Motor neuron (in vitro differentiated cells): ENCODE measurements at regions not wholly inside any gene's neighbourhood (a gene's known extent, or its start where the extent isn't known, plus 50 kb on each side); places are given as distances from the start of the nearest gene placed in this dataset.
"Not testable (repeated sequence)": the region's sequence is repeated elsewhere in the genome, so short reads cannot be mapped to it uniquely, and the experiment has no call there.

Experiments used
- ATAC-seq, 8 experiments: fragments of 200-7000 bp; cut with Tn5 transposase; replicated peaks in 6 of 8; 2 replicates each; pipeline ENCODE4 v1.8.0; 2021; ENCODE audit warnings: mild to moderate bottlenecking in 8 of 8, moderate library complexity in 8 of 8
- H3K27ac ChIP-seq, 2 donors: fragments of 250-450 bp; sonication (Bioruptor Pico); 2 replicates each; pipeline ENCODE4 v1.9.0; 2021; ENCODE audit warnings: antibody characterized with exemption in 2 of 2, mild to moderate bottlenecking in 2 of 2, moderate library complexity in 1 of 2
- H3K4me1 ChIP-seq, 2 donors: fragments of 250-450 bp; sonication (Bioruptor Pico); replicated peaks in 1 of 2; 2 replicates each; pipeline ENCODE4 v1.6.1; 2021; ENCODE audit warnings: antibody characterized with exemption in 2 of 2, mild to moderate bottlenecking in 2 of 2, moderate library complexity in 1 of 2
- H3K4me3 ChIP-seq, 5 donors: fragments of 250-450 bp; sonication (Bioruptor Pico); 2 replicates each; pipeline ENCODE4 v1.9.0; 2021; ENCODE audit warnings: antibody characterized with exemption in 5 of 5, mild to moderate bottlenecking in 5 of 5, moderate library complexity in 4 of 5
- WGBS, 10 experiments: fragments of 450-650 bp; shearing (Covaris generic); methylation state at CpG; one replicate each; pipeline ENCODE4 v1.0.0; 2022; 5-methylcytosine and 5-hydroxymethylcytosine counted together
- in situ Hi-C, 9 experiments: fragments of 400-800 bp; cut with MboI; loops; one replicate each; pipeline ENCODE4 v1.15.0; 2021; ENCODE audit warnings: low sequenced_read_pairs in 9 of 9, low pct_unique_long_range_greater_than_20kb in 2 of 9; ENCODE audit not compliant: unreplicated experiment in 9 of 9

DNA sequence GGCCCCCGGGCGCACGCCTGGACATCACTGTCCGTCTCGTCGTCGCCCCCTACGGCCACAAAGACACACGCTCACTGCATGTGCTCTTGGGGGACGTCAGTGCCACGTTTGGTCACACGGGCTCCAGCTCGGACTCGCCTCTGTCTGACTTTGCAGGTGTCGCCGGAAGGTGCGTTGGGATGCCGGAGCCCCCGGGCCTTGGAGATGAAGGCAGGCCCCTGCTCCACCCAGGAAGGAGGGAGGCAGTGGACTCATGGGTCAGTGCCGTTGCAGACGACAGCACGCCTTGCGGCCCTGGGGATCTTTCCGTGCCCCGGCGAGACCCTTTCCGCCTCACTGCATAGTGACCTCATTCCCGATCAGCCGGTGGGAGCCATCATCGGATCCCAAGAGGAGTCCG is 1414.8 kb upstream of the PCDH10 start:
- H3K4me1 ChIP-seq, in situ Hi-C loops, H3K27ac ChIP-seq, ATAC-seq, H3K4me3 ChIP-seq: not testable (repeated sequence)
- no CpG with 5 or more reads among the region's 31 CpGs for WGBS, 10 experiments

DNA sequence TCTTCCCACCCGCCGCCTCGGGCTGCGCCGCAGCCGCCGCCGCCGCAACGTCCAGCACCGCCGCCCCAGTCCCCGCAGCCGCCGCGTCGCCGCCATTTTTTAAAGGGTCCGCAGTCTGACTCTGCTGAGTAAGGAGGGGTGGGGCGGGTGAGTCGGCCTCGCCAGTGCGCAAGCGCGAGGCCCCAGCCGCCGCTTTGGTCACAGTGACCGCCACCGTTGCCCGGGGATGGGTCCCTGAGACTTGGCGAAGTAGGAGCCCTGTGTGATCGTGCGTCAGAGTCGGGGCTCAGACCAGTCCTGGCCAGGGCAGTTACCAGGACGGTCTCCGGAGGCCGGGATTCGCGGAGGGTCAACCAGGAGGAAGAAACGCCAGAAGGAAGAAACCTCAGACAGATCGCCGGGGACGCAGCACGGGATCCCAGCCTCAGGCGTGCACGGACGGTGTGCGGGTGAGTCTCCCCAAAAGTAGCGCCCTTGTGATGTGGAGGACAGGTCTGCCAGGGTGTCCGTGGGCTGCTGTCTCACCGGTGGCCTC is 1414.2 kb upstream of the PCDH10 start:
- WGBS, 10 experiments = no CpG with 5 or more reads among the region's 51 CpGs
- ATAC-seq, H3K27ac ChIP-seq, H3K4me1 ChIP-seq, H3K4me3 ChIP-seq, in situ Hi-C loops: not testable (repeated sequence)

DNA sequence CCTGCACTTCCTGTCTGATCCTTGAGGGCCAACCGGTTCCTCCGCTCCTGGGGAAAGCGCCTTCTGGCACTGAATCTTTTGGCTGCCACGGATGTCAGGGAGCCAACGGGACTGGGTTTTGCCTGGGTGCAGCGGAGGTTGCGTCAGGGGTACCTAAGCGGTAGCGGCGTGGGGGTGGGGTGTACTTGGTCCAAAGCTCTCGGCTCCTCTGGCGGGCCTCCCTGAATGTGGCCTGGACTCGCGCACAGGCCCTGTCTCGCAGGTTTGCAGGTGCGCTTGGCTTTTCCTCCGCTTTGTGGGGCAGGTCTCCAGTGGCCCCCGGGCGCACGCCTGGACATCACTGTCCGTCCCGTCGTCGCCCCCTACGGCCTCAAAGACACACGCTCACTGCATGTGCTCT is 1410.1 kb upstream of the PCDH10 start:
- H3K4me1 ChIP-seq, ATAC-seq, in situ Hi-C loops, H3K27ac ChIP-seq, H3K4me3 ChIP-seq: not testable (repeated sequence)
- no CpG with 5 or more reads among the region's 26 CpGs for WGBS, 10 experiments

DNA sequence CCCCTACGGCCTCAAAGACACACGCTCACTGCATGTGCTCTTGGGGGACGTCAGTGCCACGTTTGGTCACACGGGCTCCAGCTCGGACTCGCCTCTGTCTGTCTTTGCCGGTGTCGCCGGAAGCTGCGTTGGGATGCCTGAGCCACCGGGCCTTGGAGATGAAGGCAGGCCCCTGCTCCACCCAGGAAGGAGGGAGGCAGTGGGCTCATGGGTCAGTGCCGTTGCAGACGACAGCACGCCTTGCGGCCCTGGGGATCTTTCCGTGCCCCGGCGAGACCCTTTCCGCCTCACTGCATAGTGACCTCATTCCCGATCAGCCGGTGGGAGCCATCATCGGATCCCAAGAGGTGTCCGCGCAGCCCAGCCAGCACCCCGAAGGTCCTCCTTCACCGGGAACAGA is 1407.3 kb upstream of the PCDH10 start:
- H3K4me1 ChIP-seq, ATAC-seq, H3K27ac ChIP-seq, in situ Hi-C loops, H3K4me3 ChIP-seq: not testable (repeated sequence)
- WGBS, 10 experiments = no CpG with 5 or more reads among the region's 27 CpGs

DNA sequence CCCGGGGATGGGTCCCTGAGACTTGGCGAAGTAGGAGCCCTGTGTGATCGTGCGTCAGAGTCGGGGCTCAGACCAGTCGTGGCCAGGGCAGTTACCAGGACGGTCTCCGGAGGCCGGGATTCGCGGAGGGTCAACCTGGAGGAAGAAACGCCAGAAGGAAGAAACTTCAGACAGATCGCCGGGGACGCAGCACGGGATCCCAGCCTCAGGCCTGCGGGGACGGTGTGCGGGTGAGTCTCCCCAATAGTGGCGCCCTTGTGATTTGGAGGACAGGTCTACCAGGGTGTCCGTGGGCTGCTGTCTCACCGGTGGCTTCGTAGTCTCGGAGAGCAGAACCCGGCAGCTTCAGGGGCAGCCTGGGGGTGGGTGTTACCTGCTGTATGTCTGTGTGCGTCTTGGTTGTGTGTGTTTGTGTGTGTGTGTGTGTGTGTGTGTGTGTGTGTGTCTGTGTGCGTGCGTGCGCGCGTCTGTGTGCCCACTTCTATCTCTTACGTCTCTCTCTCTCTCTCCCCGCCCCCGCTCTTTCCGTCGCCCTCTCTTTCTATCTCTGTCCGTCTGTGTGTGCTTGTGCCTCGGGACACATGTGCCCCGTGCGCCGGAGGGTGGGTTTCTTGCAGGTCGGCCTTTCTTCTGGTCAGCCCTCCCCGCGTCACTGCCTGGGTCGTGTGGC is 1406.4 kb upstream of the PCDH10 start:
- in situ Hi-C loops, H3K4me3 ChIP-seq, H3K4me1 ChIP-seq, H3K27ac ChIP-seq, ATAC-seq: not testable (repeated sequence)
- 82 to 100% (median 93%) methylated on average over 3 to 23 of the region's 45 CpGs; no CpG with 5 or more reads in 2 of the 10 experiments for WGBS, 10 experiments

DNA sequence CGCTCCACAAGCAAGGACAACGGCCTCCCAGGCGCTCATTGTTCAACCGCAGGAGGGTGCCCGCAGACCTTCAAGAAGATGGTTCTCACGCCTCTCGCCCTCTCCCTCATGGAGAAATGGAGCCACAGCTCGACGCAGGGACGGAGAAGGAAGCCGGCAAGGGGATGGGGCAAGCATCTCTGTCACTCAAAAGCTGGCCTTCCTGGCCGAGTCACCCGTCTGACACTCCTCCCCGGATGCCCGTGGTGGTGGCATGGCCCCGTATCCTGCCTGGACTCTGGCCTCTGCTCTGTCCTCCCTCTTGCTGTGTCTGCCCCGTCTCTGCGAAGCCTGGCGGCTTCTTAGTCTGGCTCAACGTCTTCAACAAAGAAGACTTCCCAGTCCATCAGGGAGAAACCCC is 1405.7 kb upstream of the PCDH10 start:
- H3K27ac ChIP-seq, in situ Hi-C loops, ATAC-seq, H3K4me3 ChIP-seq, H3K4me1 ChIP-seq: not testable (repeated sequence)
- WGBS, 10 experiments = no CpG with 5 or more reads among the region's 20 CpGs

DNA sequence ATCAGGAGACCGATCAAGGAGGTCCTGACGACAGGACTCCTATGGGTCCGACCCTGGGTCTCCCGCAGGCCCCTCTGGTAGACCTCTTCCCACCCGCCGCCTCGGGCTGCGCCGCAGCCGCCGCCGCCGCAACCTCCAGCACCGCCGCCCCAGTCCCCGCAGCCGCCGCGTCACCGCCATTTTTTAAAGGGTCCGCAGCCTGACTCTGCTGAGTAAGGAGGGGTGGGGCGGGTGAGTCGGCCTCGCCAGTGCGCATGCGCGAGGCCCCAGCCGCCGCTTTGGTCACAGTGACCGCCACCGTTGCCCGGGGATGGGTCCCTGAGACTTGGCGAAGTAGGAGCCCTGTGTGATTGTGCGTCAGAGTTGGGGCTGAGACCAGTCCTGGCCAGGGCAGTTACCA is 1401.9 kb upstream of the PCDH10 start:
- ATAC-seq, H3K4me3 ChIP-seq, in situ Hi-C loops, H3K4me1 ChIP-seq, H3K27ac ChIP-seq: not testable (repeated sequence)
- no CpG with 5 or more reads among the region's 34 CpGs for WGBS, 10 experiments

DNA sequence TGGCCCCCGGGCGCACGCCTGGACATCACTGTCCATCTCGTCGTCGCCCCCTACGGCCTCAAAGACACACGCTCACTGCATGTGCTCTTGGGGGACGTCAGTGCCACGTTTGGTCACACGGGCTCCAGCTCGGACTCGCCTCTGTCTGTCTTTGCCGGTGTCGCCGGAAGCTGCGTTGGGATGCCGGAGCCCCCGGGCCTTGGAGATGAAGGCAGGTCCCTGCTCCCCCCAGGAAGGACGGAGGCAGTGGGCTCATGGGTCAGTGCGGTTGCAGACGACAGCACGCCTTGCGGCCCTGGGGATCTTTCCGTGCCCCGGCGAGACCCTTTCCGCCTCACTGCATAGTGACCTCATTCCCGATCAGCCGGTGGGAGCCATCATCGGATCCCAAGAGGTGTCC is 1399.9 kb upstream of the PCDH10 start:
- H3K4me1 ChIP-seq, in situ Hi-C loops, H3K4me3 ChIP-seq, ATAC-seq, H3K27ac ChIP-seq: not testable (repeated sequence)
- WGBS, 10 experiments = no CpG with 5 or more reads among the region's 31 CpGs

DNA sequence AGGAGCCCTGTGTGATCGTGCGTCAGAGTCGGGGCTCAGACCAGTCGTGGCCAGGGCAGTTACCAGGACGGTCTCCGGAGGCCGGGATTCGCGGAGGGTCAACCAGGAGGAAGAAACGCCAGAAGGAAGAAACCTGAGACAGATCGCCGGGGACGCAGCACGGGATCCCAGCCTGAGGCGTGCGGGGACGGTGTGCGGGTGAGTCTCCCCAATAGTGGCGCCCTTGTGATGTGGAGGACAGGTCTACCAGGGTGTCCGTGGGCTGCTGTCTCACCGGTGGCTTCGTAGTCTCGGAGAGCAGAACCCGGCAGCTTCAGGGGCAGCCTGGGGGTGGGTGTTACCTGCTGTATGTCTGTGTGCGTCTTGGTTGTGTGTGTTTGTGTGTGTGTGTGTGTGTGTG is 1399.1 kb upstream of the PCDH10 start:
- in situ Hi-C loops, H3K4me1 ChIP-seq, H3K4me3 ChIP-seq, ATAC-seq, H3K27ac ChIP-seq: not testable (repeated sequence)
- 79 to 100% (median 93%) methylated on average over 1 to 20 of the region's 25 CpGs; no CpG with 5 or more reads in 4 of the 10 experiments for WGBS, 10 experiments

DNA sequence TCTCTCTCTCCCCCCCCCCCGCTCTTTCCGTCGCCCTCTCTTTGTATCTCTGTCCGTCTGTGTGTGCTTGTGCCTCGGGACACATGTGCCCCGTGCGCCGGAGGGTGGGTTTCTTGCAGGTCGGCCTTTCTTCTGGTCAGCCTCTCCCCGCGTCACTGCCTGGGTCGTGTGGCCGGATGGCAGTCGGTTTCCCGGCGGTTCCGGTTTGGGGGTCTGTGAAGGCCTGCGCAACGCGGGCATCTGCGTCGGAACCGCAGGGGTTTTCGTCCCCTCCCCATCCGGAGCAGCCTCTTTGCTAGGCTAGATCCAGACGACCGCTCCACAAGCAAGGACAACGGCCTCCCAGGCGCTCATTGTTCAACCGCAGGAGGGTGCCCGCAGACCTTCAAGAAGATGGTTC is 1398.6 kb upstream of the PCDH10 start:
- ATAC-seq, in situ Hi-C loops, H3K27ac ChIP-seq, H3K4me3 ChIP-seq, H3K4me1 ChIP-seq: not testable (repeated sequence)
- no CpG with 5 or more reads among the region's 31 CpGs for WGBS, 10 experiments

DNA sequence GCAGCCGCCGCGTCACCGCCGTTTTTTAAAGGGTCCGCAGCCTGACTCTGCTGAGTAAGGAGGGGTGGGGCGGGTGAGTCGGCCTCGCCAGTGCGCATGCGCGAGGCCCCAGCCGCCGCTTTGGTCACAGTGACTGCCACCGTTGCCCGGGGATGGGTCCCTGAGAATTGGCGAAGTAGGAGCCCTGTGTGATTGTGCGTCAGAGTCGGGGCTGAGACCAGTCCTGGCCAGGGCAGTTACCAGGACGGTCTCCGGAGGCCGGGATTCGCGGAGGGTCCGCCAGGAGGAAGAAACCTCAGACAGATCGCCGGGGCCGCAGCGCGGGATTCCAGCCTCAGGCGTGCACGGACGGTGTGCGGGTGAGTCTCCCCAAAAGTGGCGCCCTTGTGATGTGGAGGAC is 1386.9 kb upstream of the PCDH10 start:
- H3K4me1 ChIP-seq, in situ Hi-C loops, ATAC-seq, H3K4me3 ChIP-seq, H3K27ac ChIP-seq: not testable (repeated sequence)
- no CpG with 5 or more reads among the region's 35 CpGs for WGBS, 10 experiments

DNA sequence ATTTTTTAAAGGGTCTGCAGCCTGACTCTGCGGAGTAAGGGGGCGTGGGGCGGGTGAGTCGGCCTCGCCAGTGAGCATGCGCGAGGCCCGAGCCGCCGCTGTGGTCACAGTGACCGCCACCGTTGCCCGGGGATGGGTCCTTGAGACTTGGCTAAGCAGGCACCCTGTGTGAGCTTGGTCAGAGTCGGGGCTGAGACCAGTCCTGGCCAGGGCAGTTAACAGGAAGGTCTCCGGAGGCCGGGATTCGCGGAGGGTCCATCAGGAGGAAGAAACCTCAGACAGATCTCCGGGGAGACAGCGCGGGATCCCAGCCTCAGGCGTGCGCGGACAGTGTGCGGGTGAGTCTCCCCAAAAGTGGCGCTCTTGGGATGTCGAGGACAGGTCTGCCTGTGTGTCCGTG is 1384.4 kb upstream of the PCDH10 start:
- in situ Hi-C loops = no loop called here
- no peak overlapping the region for H3K27ac ChIP-seq
- no peak for ATAC-seq
- H3K4me3 ChIP-seq = no peak overlapping the region
- 96 to 100% (median 99%) methylated on average over 5 to 10 of the region's 28 CpGs; no CpG with 5 or more reads in 6 of the 10 experiments for WGBS, 10 experiments
- H3K4me1 ChIP-seq = no peaks in the 10 kb centered on the region

DNA sequence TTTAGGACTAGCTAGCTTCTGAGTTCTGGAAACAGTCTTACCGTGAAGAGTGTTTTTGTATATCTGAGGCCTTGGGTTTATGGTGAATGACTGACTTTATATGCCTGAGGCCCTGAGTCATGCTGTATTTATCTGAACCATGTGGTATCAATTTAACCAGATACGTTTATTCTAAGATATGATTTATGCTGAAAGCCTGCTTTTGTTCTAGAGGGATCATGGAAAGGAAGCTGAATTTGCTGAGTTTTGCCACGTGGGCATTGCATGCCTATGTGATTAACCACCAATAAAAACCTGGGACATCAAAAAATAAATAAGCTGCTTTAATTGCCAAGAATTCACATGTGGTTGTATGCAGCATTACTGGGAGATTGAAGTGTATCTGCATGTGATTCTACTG is 1374.7 kb upstream of the PCDH10 start:
- H3K4me1 ChIP-seq, ATAC-seq, H3K4me3 ChIP-seq, H3K27ac ChIP-seq, in situ Hi-C loops: not testable (repeated sequence)
- WGBS, 10 experiments = 0 to 69% (median 29%) methylated on average over 1 to 3 of the region's 3 CpGs; no CpG with 5 or more reads in 4 of the 10 experiments

DNA sequence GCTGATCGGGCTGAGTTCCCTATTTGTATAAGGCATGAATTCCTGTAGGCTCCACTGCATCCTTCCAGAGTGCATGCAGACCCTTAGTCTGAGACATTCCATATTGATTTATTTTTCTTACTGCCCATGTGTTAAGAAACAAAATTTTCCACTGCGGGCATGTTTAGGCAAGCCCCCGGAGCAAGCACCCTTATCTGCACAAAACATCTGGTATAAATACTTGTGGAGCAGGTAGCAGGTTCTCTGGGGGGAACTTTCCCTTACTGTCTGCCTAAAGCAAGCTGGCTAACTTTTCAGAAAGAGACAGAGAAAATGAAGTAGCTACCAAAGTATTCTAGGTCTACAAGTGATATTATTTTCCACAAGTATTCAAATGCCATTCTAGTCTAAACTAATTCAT is 1338.5 kb upstream of the PCDH10 start:
- H3K4me1 ChIP-seq, in situ Hi-C loops, ATAC-seq, H3K4me3 ChIP-seq, H3K27ac ChIP-seq: not testable (repeated sequence)
- 60 to 100% (median 100%) methylated on average over 1 to 2 of the region's 3 CpGs; no CpG with 5 or more reads in 6 of the 10 experiments for WGBS, 10 experiments
